ENCODE measurements at regions not wholly inside any gene's neighbourhood (a gene's known extent, or its start where the extent isn't known, plus 50 kb on each side); places are given as distances from the start of the nearest gene placed in this dataset.
A peak's percentile ranks its signal among the peaks of the same experiment; 100 is the strongest.
"Not testable (repeated sequence)": the region's sequence is repeated elsewhere in the genome, so short reads cannot be mapped to it uniquely, and the experiment has no call there.

- intact Hi-C loops (cut with DNase I); DNase-seq: not testable (repeated sequence)
Observed at GRCh38 chr13:60280524-60280923, 116.5 kb upstream of the TDRD3 start.

GRCh38 chr13:60282186-60282585 lies 114.8 kb upstream of the TDRD3 start:
- intact Hi-C loops (cut with DNase I) = no loop called here
- DNase-seq = no peak

GRCh38 chr13:60282708-60283107 lies 114.3 kb upstream of the TDRD3 start:
- intact Hi-C loops (cut with DNase I) = no loop called here
- DNase-seq = no peak

GRCh38 chr13:60286707-60287106 lies 110.3 kb upstream of the TDRD3 start:
- no peak for DNase-seq
- intact Hi-C loops (cut with DNase I) = no loop called here

GRCh38 chr13:60288569-60288968 lies 108.5 kb upstream of the TDRD3 start:
- no peak for DNase-seq
- intact Hi-C loops (cut with DNase I) = no loop called here

GRCh38 chr13:60303166-60303565 lies 93.9 kb upstream of the TDRD3 start:
- intact Hi-C loops (cut with DNase I) = no loop called here
- DNase-seq = no peak

- no peak for DNase-seq
- intact Hi-C loops (cut with DNase I) = no loop called here
Observed at GRCh38 chr13:60311527-60311926, 85.5 kb upstream of the TDRD3 start.

- intact Hi-C loops (cut with DNase I) = no loop called here
- DNase-seq = no peak
Observed at GRCh38 chr13:60312851-60313505, 84.0 kb upstream of the TDRD3 start.

GRCh38 chr13:60318186-60318585 lies 78.8 kb upstream of the TDRD3 start:
- intact Hi-C loops (cut with DNase I) = no loop called here
- no peak for DNase-seq

GRCh38 chr13:60324131-60324530 lies 72.9 kb upstream of the TDRD3 start:
- intact Hi-C loops (cut with DNase I) = no loop called here
- no peak for DNase-seq

- intact Hi-C loops (cut with DNase I) = no loop called here
- no peak for DNase-seq
Observed at GRCh38 chr13:60326273-60326672, 70.7 kb upstream of the TDRD3 start.

- intact Hi-C loops (cut with DNase I) = no loop called here
- no peak for DNase-seq
Observed at GRCh38 chr13:60327511-60327910, 69.5 kb upstream of the TDRD3 start.

GRCh38 chr13:60328073-60328472 lies 68.9 kb upstream of the TDRD3 start:
- DNase-seq = no peak

GRCh38 chr13:60329221-60329923 lies 67.6 kb upstream of the TDRD3 start:
- DNase-seq = peak in 26 of 42 donors; percentile 5 to 45 (median 16)
- intact Hi-C loops (cut with DNase I) = no loop called here

More at GRCh38 chr13:60328073-60328472, 68.9 kb upstream of the TDRD3 start:
- intact Hi-C loops (cut with DNase I) = no loop called here

GRCh38 chr13:60331249-60332012 lies 65.6 kb upstream of the TDRD3 start:
- DNase-seq = no peak
- intact Hi-C loops (cut with DNase I) = no loop called here

GRCh38 chr13:60332682-60333081 lies 64.3 kb upstream of the TDRD3 start:
- DNase-seq = no peak
- intact Hi-C loops (cut with DNase I) = no loop called here

GRCh38 chr13:60334310-60334709 lies 62.7 kb upstream of the TDRD3 start:
- DNase-seq = no peak
- intact Hi-C loops (cut with DNase I) = no loop called here

GRCh38 chr13:60335531-60335930 lies 61.5 kb upstream of the TDRD3 start:
- intact Hi-C loops (cut with DNase I) = no loop called here
- DNase-seq = no peak

GRCh38 chr13:60338754-60339153 lies 58.3 kb upstream of the TDRD3 start:
- intact Hi-C loops (cut with DNase I) = no loop called here
- DNase-seq = no peak

GRCh38 chr13:60343978-60344377 lies 53.0 kb upstream of the TDRD3 start:
- DNase-seq = no peak

More at GRCh38 chr13:60343978-60344377, 53.0 kb upstream of the TDRD3 start:
- intact Hi-C loops (cut with DNase I) = no loop called here
